OCI-LY3 (cell line): ENCODE measurements at regions not wholly inside any gene's neighbourhood (a gene's known extent, or its start where the extent isn't known, plus 50 kb on each side); places are given as distances from the start of the nearest gene placed in this dataset.

Experiments
- H2AFZ ChIP-seq: fragments of 200-600, 300-600 bp; shearing (Covaris generic); 2 replicates; pipeline ENCODE4 v1.6.0; 2014; ENCODE audit warnings: antibody characterized with exemption, low read depth, low read length
- H3K27ac ChIP-seq: fragments of 200-600, 300-600 bp; sonication (generic); 2 replicates; pipeline ENCODE4 v1.5.1; 2014; ENCODE audit warnings: mild to moderate bottlenecking, low read length, moderate library complexity, mixed read lengths
- H3K27me3 ChIP-seq: fragments of 200-600, 300-600 bp; sonication (generic); 2 replicates; pipeline ENCODE4 v1.6.1; 2014; ENCODE audit warnings: low read depth, low read length, mixed read lengths
- H3K36me3 ChIP-seq: fragments of 200-600, 300-600 bp; sonication (generic); replicated peaks from 2 replicates; pipeline ENCODE3; 2014; ENCODE audit warnings: low read depth, low read length, mixed read lengths
- H3K4me1 ChIP-seq: fragments of 300-600, 200-600 bp; sonication (generic); 2 replicates; pipeline ENCODE4 v1.6.1; 2014; ENCODE audit warnings: low read length, mixed read lengths
- H3K4me2 ChIP-seq: fragments of 200-600, 300-600 bp; sonication (generic); 2 replicates; pipeline ENCODE4 v1.6.1; 2014; ENCODE audit warnings: low read length, mixed read lengths
- H3K4me3 ChIP-seq: fragments of 300-600, 200-600 bp; sonication (generic); 2 replicates; pipeline ENCODE4 v1.5.1; 2014; ENCODE audit warnings: antibody characterized with exemption, mild to moderate bottlenecking, low read length, moderate library complexity
- H3K79me2 ChIP-seq: fragments of 300-600, 200-600 bp; shearing (Covaris generic); 2 replicates; pipeline ENCODE4 v1.6.1; 2014; ENCODE audit warnings: mild to moderate bottlenecking, low read length, mixed read lengths
- H3K9ac ChIP-seq: fragments of 300-600, 200-600 bp; shearing (Covaris generic); 2 replicates; pipeline ENCODE4 v1.6.0; 2014; ENCODE audit warnings: mild to moderate bottlenecking, low read length, moderate library complexity
- H3K9me3 ChIP-seq: fragments of 200-600, 300-600 bp; shearing (Covaris generic); 2 replicates; pipeline ENCODE4 v1.6.1; 2014; ENCODE audit warnings: low read length, mixed read lengths; ENCODE audit not compliant: insufficient read depth
- H4K20me1 ChIP-seq: fragments of 200-600, 300-600 bp; sonication (generic); 2 replicates; pipeline ENCODE4 v1.6.1; 2016; ENCODE audit warnings: low read length, mixed read lengths; ENCODE audit not compliant: insufficient read depth
- EZH2phosphoT487 ChIP-seq: fragments of 200-600 bp; shearing (Covaris generic); IDR thresholded peaks from 2 replicates; pipeline ENCODE4 v1.6.1; 2018; ENCODE audit warnings: antibody characterized with exemption, mixed run types, low read depth
- TF ChIP-seq, protein P1 (sequence below): fragments of 200-600, 300-600 bp; sonication (generic); IDR thresholded peaks from 2 replicates; pipeline ENCODE4 v1.5.1; 2014; ENCODE audit warnings: antibody characterized with exemption, low read length, low read depth

DNA sequence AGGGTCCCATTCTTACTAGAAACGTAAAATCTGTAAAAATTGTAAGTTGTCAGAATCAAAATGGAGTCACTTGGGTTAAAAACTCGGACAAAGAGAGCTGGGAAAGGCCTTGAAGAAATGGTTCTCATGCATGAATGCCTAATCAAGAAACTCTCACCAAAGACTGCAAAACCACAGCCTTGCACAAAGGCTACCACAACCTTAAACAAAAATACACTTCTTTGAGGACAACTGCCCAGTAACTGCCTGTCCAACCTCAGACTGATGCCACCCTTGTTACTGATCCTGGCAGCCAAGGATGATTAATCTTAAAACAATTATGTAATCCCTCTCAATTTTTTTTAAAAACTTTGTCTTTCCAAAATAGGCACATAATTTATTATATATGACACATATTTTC lies 299.3 kb downstream of the CCDC85A start:
- no peaks in the 10 kb centered on the region for H3K27me3 ChIP-seq
- H3K9me3 ChIP-seq, result no peaks in the 10 kb centered on the region
- no peak overlapping the region for H3K4me3 ChIP-seq
- H3K4me1 ChIP-seq, result no peaks in the 10 kb centered on the region
- H2AFZ ChIP-seq, result no peak overlapping the region
- TF ChIP-seq, protein P1, sequence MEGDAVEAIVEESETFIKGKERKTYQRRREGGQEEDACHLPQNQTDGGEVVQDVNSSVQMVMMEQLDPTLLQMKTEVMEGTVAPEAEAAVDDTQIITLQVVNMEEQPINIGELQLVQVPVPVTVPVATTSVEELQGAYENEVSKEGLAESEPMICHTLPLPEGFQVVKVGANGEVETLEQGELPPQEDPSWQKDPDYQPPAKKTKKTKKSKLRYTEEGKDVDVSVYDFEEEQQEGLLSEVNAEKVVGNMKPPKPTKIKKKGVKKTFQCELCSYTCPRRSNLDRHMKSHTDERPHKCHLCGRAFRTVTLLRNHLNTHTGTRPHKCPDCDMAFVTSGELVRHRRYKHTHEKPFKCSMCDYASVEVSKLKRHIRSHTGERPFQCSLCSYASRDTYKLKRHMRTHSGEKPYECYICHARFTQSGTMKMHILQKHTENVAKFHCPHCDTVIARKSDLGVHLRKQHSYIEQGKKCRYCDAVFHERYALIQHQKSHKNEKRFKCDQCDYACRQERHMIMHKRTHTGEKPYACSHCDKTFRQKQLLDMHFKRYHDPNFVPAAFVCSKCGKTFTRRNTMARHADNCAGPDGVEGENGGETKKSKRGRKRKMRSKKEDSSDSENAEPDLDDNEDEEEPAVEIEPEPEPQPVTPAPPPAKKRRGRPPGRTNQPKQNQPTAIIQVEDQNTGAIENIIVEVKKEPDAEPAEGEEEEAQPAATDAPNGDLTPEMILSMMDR, result no peak
- TF ChIP-seq EZH2phosphoT487, result no peak
- no peaks in the 10 kb centered on the region for H3K36me3 ChIP-seq
- H3K9ac ChIP-seq, result no peak overlapping the region
- H3K4me2 ChIP-seq, result no peak overlapping the region
- H3K79me2 ChIP-seq, result no peaks in the 10 kb centered on the region
- H4K20me1 ChIP-seq, result no peaks in the 10 kb centered on the region
- no peak overlapping the region for H3K27ac ChIP-seq

DNA sequence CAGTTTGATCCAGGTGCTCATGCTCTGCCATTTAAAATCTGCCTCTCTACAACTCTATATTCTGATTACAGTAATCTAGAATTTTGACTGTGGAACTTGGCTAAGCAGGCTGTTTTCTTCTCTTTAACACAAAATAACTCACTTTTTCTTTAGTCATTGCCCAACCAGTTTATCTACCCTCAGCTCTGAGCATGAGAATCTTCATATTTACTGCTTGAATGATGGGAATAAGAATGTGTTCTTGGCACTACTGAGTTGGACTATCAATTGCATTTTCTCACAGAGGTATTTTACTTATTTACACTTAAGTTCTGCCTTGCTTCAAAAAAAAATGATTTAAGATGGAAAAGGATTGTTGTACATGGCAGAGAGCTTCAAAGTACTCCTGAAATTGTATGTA lies 301.1 kb downstream of the CCDC85A start:
- H4K20me1 ChIP-seq, result no peaks in the 10 kb centered on the region
- no peaks in the 10 kb centered on the region for H3K36me3 ChIP-seq
- H2AFZ ChIP-seq, result no peak overlapping the region
- no peaks in the 10 kb centered on the region for H3K27me3 ChIP-seq
- no peak overlapping the region for H3K4me3 ChIP-seq
- no peak overlapping the region for H3K27ac ChIP-seq
- no peak overlapping the region for H3K9ac ChIP-seq
- no peaks in the 10 kb centered on the region for H3K4me1 ChIP-seq
- no peaks in the 10 kb centered on the region for H3K79me2 ChIP-seq
- TF ChIP-seq, protein P1, result no peak
- TF ChIP-seq EZH2phosphoT487, result no peak
- no peaks in the 10 kb centered on the region for H3K9me3 ChIP-seq
- H3K4me2 ChIP-seq, result no peak overlapping the region

- Histone ChIP-seq H3K27ac (no peak overlapping the region), H3K27me3 (no peaks in the 10 kb centered on the region), H4K20me1 (no peaks in the 10 kb centered on the region), H2AFZ (no peak overlapping the region), H3K4me3 (no peak overlapping the region), H3K9ac (no peak overlapping the region), H3K4me2 (no peak overlapping the region), H3K9me3 (no peaks in the 10 kb centered on the region), H3K36me3 (no peaks in the 10 kb centered on the region), H3K79me2 (no peaks in the 10 kb centered on the region), H3K4me1 (no peaks in the 10 kb centered on the region)
- TF ChIP-seq, protein P1, result no peak
- no peak for TF ChIP-seq EZH2phosphoT487
These were observed 316.5 kb downstream of the CCDC85A start for GRCh38 chr2:56500317-56500716.

- Histone ChIP-seq H3K4me2 (no peak overlapping the region), H3K79me2 (no peaks in the 10 kb centered on the region), H3K4me3 (no peak overlapping the region), H3K27me3 (no peaks in the 10 kb centered on the region), H3K27ac (no peak overlapping the region), H3K36me3 (no peaks in the 10 kb centered on the region), H3K4me1 (no peaks in the 10 kb centered on the region), H3K9ac (no peak overlapping the region), H2AFZ (no peak overlapping the region), H4K20me1 (no peaks in the 10 kb centered on the region), H3K9me3 (no peaks in the 10 kb centered on the region)
- TF ChIP-seq, protein P1, result no peak
- no peak for TF ChIP-seq EZH2phosphoT487
These were observed 318.8 kb downstream of the CCDC85A start for GRCh38 chr2:56502616-56503015.
